HG03064 (cell line): ENCODE measurements at regions not wholly inside any gene's neighbourhood (a gene's known extent, or its start where the extent isn't known, plus 50 kb on each side); places are given as distances from the start of the nearest gene placed in this dataset.

Experiments
- ATAC-seq: cut with Tn5 transposase; IDR thresholded peaks from one replicate; pipeline ENCODE4 v1.9.1; 2021; ENCODE audit warnings: low read depth; ENCODE audit not compliant: unreplicated experiment

DNA sequence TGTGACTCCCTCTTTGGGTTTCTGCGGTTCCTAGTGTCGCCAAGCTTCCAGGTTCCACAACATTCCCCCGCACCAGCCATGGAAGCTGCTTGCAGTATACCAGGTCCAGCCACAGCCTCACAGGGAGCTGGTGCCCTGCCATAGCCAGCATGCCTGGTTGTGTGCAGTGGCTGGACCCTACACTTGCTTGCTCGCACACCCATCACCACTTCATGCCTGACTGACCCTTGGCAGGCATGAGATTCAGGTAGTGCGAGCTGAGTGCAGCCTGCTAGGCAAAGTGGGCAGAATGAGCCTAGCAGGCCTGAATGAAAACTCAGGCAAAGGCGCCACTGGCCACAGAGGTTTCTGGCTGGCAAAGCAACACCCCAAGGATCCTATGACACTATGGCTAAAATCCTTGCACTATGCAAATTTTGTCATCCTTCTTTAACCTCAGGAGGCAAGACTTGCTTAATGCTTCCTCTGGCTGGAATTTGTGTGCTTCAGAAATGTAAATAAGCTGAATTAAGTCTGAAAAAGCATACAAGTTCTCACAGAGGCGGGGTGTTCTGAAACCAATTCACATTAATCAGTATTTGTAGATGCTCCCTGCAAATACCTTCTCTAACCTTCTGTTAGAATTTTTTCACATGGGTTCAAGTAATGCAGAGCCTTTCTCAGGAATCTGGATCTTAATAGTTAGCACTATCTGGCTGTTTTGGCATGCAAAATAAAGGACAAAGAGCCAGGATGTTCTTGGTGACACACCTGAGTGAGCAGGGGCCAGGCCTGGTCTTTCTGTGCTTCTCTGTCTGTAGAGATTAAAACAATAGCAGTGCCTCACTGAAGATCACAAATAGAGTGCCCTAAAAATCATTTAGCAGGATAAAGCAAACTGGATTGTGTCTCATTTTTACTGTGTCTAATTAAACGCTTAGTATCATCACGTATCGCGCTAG, 256.9 kb downstream of the GPATCH2 start:
- ATAC-seq, result no peak

DNA sequence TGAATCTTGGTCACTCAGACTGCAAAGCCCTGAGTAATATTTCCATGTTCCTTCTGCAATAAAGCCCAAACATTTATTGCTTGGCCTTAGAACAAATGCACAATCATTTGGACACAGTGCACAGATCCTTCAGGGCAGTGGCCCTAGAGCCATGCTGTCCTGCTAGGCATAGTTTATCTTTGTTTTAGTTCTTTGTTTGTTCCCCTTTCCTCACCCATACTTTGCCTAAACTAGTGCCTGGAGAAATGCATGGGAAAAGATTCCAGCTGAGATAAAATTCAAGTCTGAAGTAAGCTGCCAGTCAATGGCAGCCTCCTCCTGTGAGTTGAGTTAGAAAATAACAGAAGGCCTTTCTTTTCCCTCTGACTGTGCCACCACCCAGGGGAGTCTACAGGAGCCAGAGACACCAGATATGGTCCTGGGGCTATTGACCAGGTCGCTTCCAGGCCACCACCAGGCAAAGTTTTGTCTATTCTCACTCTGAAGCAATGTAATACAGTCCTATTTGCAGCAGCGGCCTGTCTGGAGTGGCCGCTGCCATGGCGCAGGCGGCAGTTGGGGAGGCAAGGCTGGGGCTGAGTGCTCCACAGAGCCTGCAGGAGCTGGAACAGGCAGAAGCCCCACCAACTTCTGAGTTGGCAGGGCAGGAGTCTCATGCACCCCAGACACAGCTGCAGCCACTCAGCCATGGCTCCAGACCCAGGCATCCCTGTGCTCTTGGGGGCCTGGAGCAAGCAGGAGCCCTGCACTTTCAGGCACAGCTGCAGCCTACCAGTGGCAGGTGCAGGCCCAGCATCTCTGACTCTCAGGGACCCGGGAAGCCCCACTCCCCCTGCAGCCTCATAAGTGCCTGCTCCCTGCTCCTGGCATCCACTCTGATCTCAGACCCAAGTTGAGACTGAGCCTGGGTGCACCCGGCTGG, 258.6 kb downstream of the GPATCH2 start:
- no peak for ATAC-seq

DNA sequence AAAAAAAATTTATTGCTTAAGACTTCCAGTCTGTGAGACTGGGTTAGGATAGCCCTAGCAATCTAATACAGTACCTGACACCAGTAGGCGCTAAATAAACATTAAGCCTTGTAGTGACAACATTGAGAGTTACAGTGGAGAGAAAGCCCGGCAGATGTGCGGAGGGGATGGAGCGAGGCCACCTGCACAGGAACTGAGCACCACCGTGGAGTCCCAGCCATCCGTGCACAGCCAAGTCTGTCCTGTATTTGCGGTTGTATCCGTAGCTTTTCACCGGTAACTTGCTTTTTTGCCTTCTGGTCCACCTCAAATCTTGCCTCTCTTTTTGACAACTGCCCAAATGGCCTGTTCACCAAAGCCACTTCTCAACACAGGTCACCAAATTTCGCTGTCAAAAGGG, 260.1 kb downstream of the GPATCH2 start:
- no peak for ATAC-seq

DNA sequence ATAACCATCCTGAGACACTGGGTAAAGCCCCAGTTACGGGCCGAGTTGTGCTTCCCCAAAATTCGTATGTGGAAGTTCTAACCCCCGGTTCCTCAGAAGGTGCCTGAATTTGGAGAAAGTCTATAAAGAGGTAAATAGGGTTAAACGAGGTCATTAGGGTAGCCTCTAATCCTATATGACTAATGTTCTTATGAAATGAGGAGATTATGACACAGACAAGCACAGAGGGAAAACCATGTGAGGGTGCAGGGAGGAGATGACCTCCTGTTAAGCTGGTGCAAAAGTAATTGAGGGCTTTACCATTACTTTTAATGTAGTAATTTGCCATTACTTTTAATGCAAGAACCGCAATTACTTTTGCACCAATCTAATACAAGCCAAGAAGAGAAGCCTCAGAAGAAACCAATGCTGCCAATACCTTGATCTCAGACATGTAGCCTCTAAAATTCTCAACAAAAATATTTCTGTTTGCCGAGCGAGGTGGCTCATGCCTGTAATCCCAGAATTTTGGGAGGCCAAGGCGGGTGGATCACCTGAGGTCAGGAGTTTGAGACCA, 260.8 kb downstream of the GPATCH2 start:
- ATAC-seq, result no peak

GRCh38 chr1:217369271-217369981, 261.5 kb downstream of the GPATCH2 start:
- ATAC-seq, result peak; percentile 88

GRCh38 chr1:217364220-217364619, 266.7 kb downstream of the GPATCH2 start:
- ATAC-seq, result no peak

GRCh38 chr1:217363319-217363718, 267.6 kb downstream of the GPATCH2 start:
- ATAC-seq, result no peak

DNA sequence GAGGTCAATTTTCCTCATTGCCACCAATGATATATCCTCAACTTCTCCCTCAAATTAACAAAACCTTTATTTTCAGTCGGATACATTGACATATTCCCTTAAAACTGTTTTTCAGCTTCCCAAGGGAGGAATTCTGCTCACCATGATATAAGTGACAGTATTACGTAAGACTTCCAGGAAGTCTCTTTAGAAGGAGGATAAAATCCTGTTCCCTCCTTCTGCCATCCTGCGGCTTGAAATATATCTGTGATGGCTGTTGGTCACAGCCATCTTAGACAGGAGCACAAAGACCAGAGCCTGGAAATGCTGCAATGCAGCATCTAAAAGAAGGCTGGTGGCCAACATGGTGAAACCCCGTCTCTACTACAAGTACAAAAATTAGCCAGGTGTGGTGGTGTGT, 270.4 kb downstream of the GPATCH2 start:
- ATAC-seq, result no peak

- no peak for ATAC-seq
Observed at GRCh38 chr1:217354895-217355294, 276.0 kb downstream of the GPATCH2 start.

GRCh38 chr1:217348960-217349664, 281.8 kb downstream of the GPATCH2 start:
- no peak for ATAC-seq

DNA sequence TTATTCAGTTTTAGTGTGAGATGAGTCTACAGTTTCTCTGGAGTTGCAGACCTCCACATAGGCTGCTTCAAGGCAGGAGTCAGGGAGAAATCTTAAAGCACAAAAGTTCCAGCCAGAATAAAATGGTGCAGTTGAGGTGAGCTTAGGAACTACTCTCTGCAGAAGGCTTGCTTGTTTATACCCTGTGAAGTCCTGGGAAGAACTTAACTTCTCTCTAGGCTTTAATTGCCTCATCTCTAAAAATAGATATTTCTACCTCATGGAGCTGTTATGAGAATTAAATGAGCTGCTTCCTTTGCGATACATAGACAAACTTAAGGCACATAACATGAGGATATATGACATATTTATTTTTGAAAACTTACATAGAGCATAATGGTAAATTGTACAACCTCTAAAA, 286.2 kb downstream of the GPATCH2 start:
- ATAC-seq, result no peak

DNA sequence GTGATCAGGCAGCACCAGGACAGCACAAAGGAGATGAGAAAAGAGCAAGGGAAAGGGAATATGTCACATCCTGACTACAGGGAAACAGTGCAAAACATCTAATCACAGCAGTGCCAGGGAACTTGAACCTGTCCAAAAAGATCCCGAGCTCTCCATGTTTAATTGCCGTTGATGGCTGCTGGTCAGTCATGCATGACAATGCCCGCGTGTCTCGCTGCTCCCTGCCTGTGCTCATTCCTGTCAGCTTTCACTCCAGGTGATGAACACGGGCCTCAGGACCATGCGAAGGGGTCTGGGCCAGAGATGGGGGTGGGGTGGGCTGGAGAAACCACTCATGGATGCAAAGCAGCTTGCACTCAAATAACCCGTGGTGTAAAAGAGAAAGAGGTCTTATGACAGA, 287.0 kb downstream of the GPATCH2 start:
- ATAC-seq, result no peak

DNA sequence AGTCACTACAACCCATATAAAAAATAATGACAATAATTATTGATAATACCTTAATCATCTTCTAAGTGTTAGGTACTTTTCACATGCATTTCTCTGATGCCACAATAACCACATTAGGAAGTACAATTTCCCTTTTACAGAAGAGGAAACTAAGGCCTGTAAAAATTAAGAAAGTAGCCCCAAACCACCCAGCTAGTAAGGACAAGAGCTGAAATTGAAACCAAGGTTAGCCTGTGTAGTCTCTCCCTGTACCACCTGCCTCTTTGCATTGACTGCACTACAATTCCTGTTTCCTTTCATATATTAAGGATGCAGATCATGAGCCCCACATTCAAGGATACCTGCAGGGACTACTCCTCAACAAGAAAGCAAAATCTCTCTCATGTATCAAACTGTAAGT, 288.8 kb downstream of the GPATCH2 start:
- ATAC-seq, result no peak

- ATAC-seq, result no peak
Observed at GRCh38 chr1:217336724-217337123, 294.2 kb downstream of the GPATCH2 start.

GRCh38 chr1:217333939-217334338, 297.0 kb downstream of the GPATCH2 start:
- ATAC-seq, result no peak

DNA sequence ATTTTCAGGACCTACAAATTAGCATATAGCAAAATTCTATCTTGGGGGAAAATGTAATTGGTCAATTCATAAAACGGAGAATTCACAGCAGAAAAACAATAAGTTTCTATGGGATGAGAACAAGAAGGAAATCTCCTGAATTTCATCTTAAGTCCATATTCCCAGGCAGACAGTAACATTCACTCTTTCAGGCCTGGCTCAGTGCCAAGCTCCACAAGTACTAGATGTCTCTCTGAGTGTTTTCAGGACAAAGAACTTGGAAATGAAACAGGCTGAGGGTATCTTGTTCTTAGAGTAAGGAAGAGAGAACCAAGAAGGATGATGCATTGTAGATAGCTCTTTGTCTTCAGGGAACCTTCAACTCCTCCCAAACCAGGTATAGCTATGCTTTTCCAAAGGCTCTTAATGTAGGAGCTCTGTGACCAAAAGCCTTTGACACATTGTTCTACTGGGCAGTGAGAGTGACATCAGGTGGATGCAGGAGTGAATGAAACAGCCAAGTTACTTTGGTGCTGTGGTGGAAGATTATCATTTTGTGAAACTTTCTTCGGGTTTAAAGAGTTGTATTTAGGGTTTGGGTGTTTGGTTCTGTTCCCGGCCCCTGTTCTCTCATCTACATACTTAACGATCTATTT, 298.3 kb downstream of the GPATCH2 start:
- ATAC-seq, result no peak

- no peak for ATAC-seq
Observed at GRCh38 chr1:217331698-217332097, 299.2 kb downstream of the GPATCH2 start.

DNA sequence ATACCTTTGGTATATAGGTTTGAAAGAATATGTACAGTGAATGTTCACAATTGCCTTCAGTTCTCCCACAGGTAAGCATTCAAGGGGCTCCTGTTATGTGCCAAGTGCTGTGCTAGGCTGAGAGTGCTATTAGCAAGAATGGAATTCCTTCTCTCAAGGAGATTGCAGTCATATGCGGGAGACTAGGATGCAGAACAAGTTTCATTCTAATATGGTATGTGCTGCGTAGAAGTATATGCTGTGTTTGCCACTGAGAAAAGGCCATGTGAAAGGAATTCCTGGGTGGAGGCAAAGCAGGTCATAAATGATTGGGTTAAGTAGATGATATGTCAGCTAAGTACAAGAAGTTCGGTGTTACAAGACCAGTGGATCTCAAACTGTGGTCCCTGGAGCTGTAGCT, 303.0 kb downstream of the GPATCH2 start:
- ATAC-seq, result no peak

GRCh38 chr1:217322834-217323233, 308.1 kb downstream of the GPATCH2 start:
- peak; percentile 100 for ATAC-seq
